HepG2 (cell line): ENCODE measurements at regions not wholly inside any gene's neighbourhood (a gene's known extent, or its start where the extent isn't known, plus 50 kb on each side); places are given as distances from the start of the nearest gene placed in this dataset.

Experiments
- ATAC-seq: fragments of 200-7000 bp; cut with Tn5 transposase; 3 replicates; pipeline ENCODE4 v1.9.1; 2020; ENCODE audit warnings: mild to moderate bottlenecking, moderate library complexity
- BruUV-seq: library from RNA; stranded (reverse); fragments of 400-500 nt; replicated peaks from 2 replicates; lab custom pipeline; 2021; lab: Mats Ljungman, UMichigan
- CTCF ChIA-PET: fragments of 300-600 bp; formaldehyde crosslinking; extraction: SDS; loops from one replicate; lab custom pipeline; 2021; ENCODE audit warnings: low total read pairs, inconsistent platforms, low intra/inter-chr PET ratio; lab: Yijun Ruan, JAX
- POLR2A ChIA-PET: fragments of 350-600 bp; sonication (Branson Sonifier 250); formaldehyde crosslinking; loops from one replicate; lab custom pipeline; 2020; ENCODE audit warnings: antibody characterized with exemption, inconsistent platforms; lab: Yijun Ruan, JAX
- DNase-seq: peaks from one replicate; pipeline ENCODE4 v3.0.0-alpha.2; 2015; ENCODE audit warnings: low spot score
- FAIRE-seq: peaks from 3 replicates; lab custom pipeline; 2011; peaks lifted over from hg19 to GRCh38; lab: Jason Lieb, UNC
- H2AFZ ChIP-seq: one replicate; pipeline ENCODE4 v1.6.1; 2011; ENCODE audit warnings: low read length, inconsistent platforms
- H3K27ac ChIP-seq: fragments of 300-600 bp; 3 replicates; pipeline ENCODE4 v1.8.0; 2011; ENCODE audit warnings: mixed run types, mild to moderate bottlenecking, mixed read lengths, low read length, inconsistent platforms; ENCODE audit not compliant: insufficient read depth; ENCODE audit errors: extremely low read length
- H3K27me3 ChIP-seq, 2 experiments: fragments of 200-600 bp in 1 of 2; 2 replicates in 1 of 2; 3 replicates in 1 of 2; pipeline versions ENCODE4 v1.6.0 to v1.8.0; 2011; ENCODE audit warnings: low read length in 2 of 2, mild to moderate bottlenecking in 2 of 2, moderate library complexity in 2 of 2, inconsistent platforms in 1 of 2; ENCODE audit not compliant: insufficient read depth in 2 of 2, control insufficient read depth in 1 of 2
- H3K36me3 ChIP-seq, 2 experiments: fragments of 200-600 bp in 1 of 2; replicated peaks in 1 of 2; 2 replicates in 1 of 2; 3 replicates in 1 of 2; pipeline versions ENCODE4 v1.5.1 to v1.8.0; 2011; ENCODE audit warnings: low read length in 2 of 2, inconsistent platforms in 1 of 2; ENCODE audit not compliant: insufficient read depth in 2 of 2, control insufficient read depth in 1 of 2
- H3K4me1 ChIP-seq: 2 replicates; pipeline ENCODE4 v1.5.1; 2012; ENCODE audit warnings: low read length, inconsistent platforms; ENCODE audit not compliant: insufficient read depth
- H3K4me2 ChIP-seq: 2 replicates; pipeline ENCODE4 v1.6.0; 2011; ENCODE audit warnings: low read depth, low read length, inconsistent platforms
- H3K4me3 ChIP-seq, 3 experiments: fragments of 200-600 bp in 1 of 3; sonication (generic), shearing (Covaris generic) in 1 of 3; replicated peaks in 1 of 3; 2 replicates each; pipeline ENCODE4 v1.5.1; 2011 to 2016; ENCODE audit warnings: low read length in 3 of 3, inconsistent platforms in 2 of 3, low read depth in 2 of 3, mild to moderate bottlenecking in 2 of 3, control low read depth in 1 of 3, mixed read lengths in 1 of 3; ENCODE audit not compliant: insufficient read depth in 1 of 3
- H3K79me2 ChIP-seq: one replicate; pipeline ENCODE4 v1.6.1; 2011; ENCODE audit warnings: low read length, inconsistent platforms; ENCODE audit not compliant: insufficient read depth
- H3K9ac ChIP-seq: 2 replicates; pipeline ENCODE4 v1.6.0; 2011; ENCODE audit warnings: mild to moderate bottlenecking, low read depth, low read length, inconsistent platforms; ENCODE audit not compliant: insufficient read depth
- H3K9me3 ChIP-seq: 2 replicates; pipeline ENCODE4 v1.5.1; 2012; ENCODE audit warnings: mild to moderate bottlenecking, low read length
- H4K20me1 ChIP-seq: 2 replicates; pipeline ENCODE4 v1.6.0; 2011; ENCODE audit warnings: inconsistent platforms, mild to moderate bottlenecking, low read length, moderate library complexity; ENCODE audit not compliant: insufficient read depth
- HMGA1 ChIP-seq: sonication (generic); formaldehyde crosslinking; conservative IDR thresholded peaks from 2 replicates; pipeline ENCODE4 v1.4.0; 2020; ENCODE audit warnings: missing genetic modification reagents
- ZBTB38 ChIP-seq: sonication (generic); formaldehyde crosslinking; IDR thresholded peaks from 2 replicates; pipeline ENCODE4 v1.5.1; 2020; ENCODE audit warnings: mild to moderate bottlenecking, missing genetic modification reagents
- ZNF101 ChIP-seq: sonication (generic); formaldehyde crosslinking; IDR thresholded peaks from 2 replicates; pipeline ENCODE4 v1.4.0; 2020; ENCODE audit warnings: mild to moderate bottlenecking, low read depth, missing genetic modification reagents, borderline replicate concordance
- ZNF354B ChIP-seq: sonication (generic); formaldehyde crosslinking; IDR thresholded peaks from 2 replicates; pipeline ENCODE4 v1.8.0; 2022; ENCODE audit warnings: mild to moderate bottlenecking, missing genetic modification reagents
- ZNF547 ChIP-seq: sonication (generic); formaldehyde crosslinking; IDR thresholded peaks from 2 replicates; pipeline ENCODE4 v1.5.1; 2020; ENCODE audit warnings: mild to moderate bottlenecking, missing genetic modification reagents
- ZNF597 ChIP-seq: sonication (generic); formaldehyde crosslinking; IDR thresholded peaks from 2 replicates; pipeline ENCODE4 v1.5.0; 2020; ENCODE audit warnings: missing genetic modification reagents
- ZNF710 ChIP-seq: sonication (generic); formaldehyde crosslinking; IDR thresholded peaks from 2 replicates; pipeline ENCODE4 v1.5.0; 2020; ENCODE audit warnings: mild to moderate bottlenecking, missing genetic modification reagents, borderline replicate concordance
- ZNF720 ChIP-seq: sonication (generic); formaldehyde crosslinking; IDR thresholded peaks from 2 replicates; pipeline ENCODE4 v1.4.0; 2020; ENCODE audit warnings: missing genetic modification reagents
- ZSCAN12 ChIP-seq: sonication (generic); formaldehyde crosslinking; IDR thresholded peaks from 2 replicates; pipeline ENCODE4 v1.9.0; 2021; ENCODE audit warnings: mild to moderate bottlenecking, missing genetic modification reagents
- in situ Hi-C: cut with HindIII; loops from 2 replicates; pipeline ENCODE4 v1.10.0; 2017; ENCODE audit warnings: low pct_unique_long_range_greater_than_20kb; ENCODE audit not compliant: extremely low pct_ligation_motif_present
- intact Hi-C: fragments of 100-400 bp; cut with micrococcal nuclease; formaldehyde crosslinking; loops from one replicate; pipeline ENCODE4 v1.10.0; 2022; ENCODE audit not compliant: unreplicated experiment
- TF ChIP-seq, protein P1 (sequence below): sonication (generic); formaldehyde crosslinking; IDR thresholded peaks from 2 replicates; pipeline ENCODE4 v1.5.1; 2020; ENCODE audit warnings: missing genetic modification reagents, mild to moderate bottlenecking, borderline replicate concordance
- TF ChIP-seq, protein P2 (sequence below): sonication (generic); formaldehyde crosslinking; conservative IDR thresholded peaks from 2 replicates; pipeline ENCODE4 v1.4.0; 2020; ENCODE audit warnings: missing genetic modification reagents
- TF ChIP-seq, protein P3 (sequence below): sonication (generic); formaldehyde crosslinking; IDR thresholded peaks from 2 replicates; pipeline ENCODE4 v1.8.1; 2022; ENCODE audit warnings: low read depth, mild to moderate bottlenecking, missing genetic modification reagents
- TF ChIP-seq, protein P4 (sequence below): sonication (generic); formaldehyde crosslinking; IDR thresholded peaks from 2 replicates; pipeline ENCODE4 v1.4.0; 2020; ENCODE audit warnings: missing genetic modification reagents
- TF ChIP-seq, protein P5 (sequence below): sonication (generic); formaldehyde crosslinking; IDR thresholded peaks from 2 replicates; pipeline ENCODE4 v1.4.0; 2020; ENCODE audit warnings: missing genetic modification reagents

GRCh38 chr12:88816201-88816600 is 235.9 kb upstream of the KITLG start:
- intact Hi-C loops (no loop called here), in situ Hi-C loops (no loop called here)
- ATAC-seq (no peak), DNase-seq (no peak), FAIRE-seq (no peak)
- Histone ChIP-seq H4K20me1 (no peaks in the 10 kb centered on the region), H3K27ac (no peak overlapping the region), H3K27me3 (no peaks in the 10 kb centered on the region), H3K79me2 (no peaks in the 10 kb centered on the region), H3K4me1 (no peaks in the 10 kb centered on the region), H3K36me3 (no peaks in the 10 kb centered on the region), H2AFZ (no peak overlapping the region), H3K9ac (no peak overlapping the region), H3K9me3 (no peaks in the 10 kb centered on the region), H3K4me3 (no peak overlapping the region), H3K4me2 (no peak overlapping the region)
- CTCF ChIA-PET = no interaction called here
- no TSS peak for BruUV-seq
- POLR2A ChIA-PET = no interaction called here
- TF ChIP-seq ZNF720 (CRISPR knock-in tag) (no peak), ZNF101 (CRISPR knock-in tag) (no peak), ZNF710 (CRISPR knock-in tag) (no peak), HMGA1 (CRISPR knock-in tag) (no peak), ZNF547 (no peak), ZBTB38 (CRISPR knock-in tag) (no peak), ZSCAN12 (CRISPR knock-in tag) (no peak), ZNF597 (CRISPR knock-in tag) (no peak), ZNF354B (CRISPR knock-in tag) (no peak)
- TF ChIP-seq, protein P1, sequence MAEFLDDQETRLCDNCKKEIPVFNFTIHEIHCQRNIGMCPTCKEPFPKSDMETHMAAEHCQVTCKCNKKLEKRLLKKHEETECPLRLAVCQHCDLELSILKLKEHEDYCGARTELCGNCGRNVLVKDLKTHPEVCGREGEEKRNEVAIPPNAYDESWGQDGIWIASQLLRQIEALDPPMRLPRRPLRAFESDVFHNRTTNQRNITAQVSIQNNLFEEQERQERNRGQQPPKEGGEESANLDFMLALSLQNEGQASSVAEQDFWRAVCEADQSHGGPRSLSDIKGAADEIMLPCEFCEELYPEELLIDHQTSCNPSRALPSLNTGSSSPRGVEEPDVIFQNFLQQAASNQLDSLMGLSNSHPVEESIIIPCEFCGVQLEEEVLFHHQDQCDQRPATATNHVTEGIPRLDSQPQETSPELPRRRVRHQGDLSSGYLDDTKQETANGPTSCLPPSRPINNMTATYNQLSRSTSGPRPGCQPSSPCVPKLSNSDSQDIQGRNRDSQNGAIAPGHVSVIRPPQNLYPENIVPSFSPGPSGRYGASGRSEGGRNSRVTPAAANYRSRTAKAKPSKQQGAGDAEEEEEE (CRISPR knock-in tag) = no peak
- TF ChIP-seq, protein P2, sequence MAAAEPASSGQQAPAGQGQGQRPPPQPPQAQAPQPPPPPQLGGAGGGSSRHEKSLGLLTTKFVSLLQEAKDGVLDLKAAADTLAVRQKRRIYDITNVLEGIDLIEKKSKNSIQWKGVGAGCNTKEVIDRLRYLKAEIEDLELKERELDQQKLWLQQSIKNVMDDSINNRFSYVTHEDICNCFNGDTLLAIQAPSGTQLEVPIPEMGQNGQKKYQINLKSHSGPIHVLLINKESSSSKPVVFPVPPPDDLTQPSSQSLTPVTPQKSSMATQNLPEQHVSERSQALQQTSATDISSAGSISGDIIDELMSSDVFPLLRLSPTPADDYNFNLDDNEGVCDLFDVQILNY (CRISPR knock-in tag) = no peak
- TF ChIP-seq, protein P3, sequence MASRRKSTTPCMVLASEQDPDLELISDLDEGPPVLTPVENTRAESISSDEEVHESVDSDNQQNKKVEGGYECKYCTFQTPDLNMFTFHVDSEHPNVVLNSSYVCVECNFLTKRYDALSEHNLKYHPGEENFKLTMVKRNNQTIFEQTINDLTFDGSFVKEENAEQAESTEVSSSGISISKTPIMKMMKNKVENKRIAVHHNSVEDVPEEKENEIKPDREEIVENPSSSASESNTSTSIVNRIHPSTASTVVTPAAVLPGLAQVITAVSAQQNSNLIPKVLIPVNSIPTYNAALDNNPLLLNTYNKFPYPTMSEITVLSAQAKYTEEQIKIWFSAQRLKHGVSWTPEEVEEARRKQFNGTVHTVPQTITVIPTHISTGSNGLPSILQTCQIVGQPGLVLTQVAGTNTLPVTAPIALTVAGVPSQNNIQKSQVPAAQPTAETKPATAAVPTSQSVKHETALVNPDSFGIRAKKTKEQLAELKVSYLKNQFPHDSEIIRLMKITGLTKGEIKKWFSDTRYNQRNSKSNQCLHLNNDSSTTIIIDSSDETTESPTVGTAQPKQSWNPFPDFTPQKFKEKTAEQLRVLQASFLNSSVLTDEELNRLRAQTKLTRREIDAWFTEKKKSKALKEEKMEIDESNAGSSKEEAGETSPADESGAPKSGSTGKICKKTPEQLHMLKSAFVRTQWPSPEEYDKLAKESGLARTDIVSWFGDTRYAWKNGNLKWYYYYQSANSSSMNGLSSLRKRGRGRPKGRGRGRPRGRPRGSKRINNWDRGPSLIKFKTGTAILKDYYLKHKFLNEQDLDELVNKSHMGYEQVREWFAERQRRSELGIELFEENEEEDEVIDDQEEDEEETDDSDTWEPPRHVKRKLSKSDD = no peak
- TF ChIP-seq, protein P4, sequence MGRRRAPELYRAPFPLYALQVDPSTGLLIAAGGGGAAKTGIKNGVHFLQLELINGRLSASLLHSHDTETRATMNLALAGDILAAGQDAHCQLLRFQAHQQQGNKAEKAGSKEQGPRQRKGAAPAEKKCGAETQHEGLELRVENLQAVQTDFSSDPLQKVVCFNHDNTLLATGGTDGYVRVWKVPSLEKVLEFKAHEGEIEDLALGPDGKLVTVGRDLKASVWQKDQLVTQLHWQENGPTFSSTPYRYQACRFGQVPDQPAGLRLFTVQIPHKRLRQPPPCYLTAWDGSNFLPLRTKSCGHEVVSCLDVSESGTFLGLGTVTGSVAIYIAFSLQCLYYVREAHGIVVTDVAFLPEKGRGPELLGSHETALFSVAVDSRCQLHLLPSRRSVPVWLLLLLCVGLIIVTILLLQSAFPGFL (CRISPR knock-in tag) = no peak
- TF ChIP-seq, protein P5, sequence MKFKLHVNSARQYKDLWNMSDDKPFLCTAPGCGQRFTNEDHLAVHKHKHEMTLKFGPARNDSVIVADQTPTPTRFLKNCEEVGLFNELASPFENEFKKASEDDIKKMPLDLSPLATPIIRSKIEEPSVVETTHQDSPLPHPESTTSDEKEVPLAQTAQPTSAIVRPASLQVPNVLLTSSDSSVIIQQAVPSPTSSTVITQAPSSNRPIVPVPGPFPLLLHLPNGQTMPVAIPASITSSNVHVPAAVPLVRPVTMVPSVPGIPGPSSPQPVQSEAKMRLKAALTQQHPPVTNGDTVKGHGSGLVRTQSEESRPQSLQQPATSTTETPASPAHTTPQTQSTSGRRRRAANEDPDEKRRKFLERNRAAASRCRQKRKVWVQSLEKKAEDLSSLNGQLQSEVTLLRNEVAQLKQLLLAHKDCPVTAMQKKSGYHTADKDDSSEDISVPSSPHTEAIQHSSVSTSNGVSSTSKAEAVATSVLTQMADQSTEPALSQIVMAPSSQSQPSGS (CRISPR knock-in tag) = no peak
